ENCODE measurements at regions not wholly inside any gene's neighbourhood (a gene's known extent, or its start where the extent isn't known, plus 50 kb on each side); places are given as distances from the start of the nearest gene placed in this dataset.

GRCh38 chr11:122393209-122393860, 262.2 kb upstream of the UBASH3B start:
- TF ChIP-seq EZH2 (IDR thresholded peaks at IDR 0.05; ENCODE audit: low read length, unreplicated experiment): no peak
- no peak for TF ChIP-seq CTCF (conservative IDR thresholded peaks at IDR 0.05; ENCODE audit: low read depth, low read length)
- TF ChIP-seq EZH2phosphoT487 (IDR thresholded peaks at IDR 0.05; ENCODE audit: borderline replicate concordance, low read length): no peak
- Histone ChIP-seq H3K9me2 (replicated peaks; ENCODE audit: low read length) (no peaks in the 10 kb centered on the region), H3K9ac (ENCODE audit: low read length) (no peak overlapping the region), H3K27ac (ENCODE audit: low read length) (no peak overlapping the region), H3K4me3 (ENCODE audit: low read length) (no peak overlapping the region), H3K4me2 (ENCODE audit: low read length) (no peak overlapping the region), H3K9me3 (ENCODE audit: low read length) (no peaks in the 10 kb centered on the region), H3K36me3 (ENCODE audit: low read depth, low read length) (no peaks in the 10 kb centered on the region), H4K20me1 (ENCODE audit: low read length) (no peaks in the 10 kb centered on the region), H3K4me1 (ENCODE audit: insufficient read depth, low read length) (no peaks in the 10 kb centered on the region), H3K27me3 (ENCODE audit: low read length) (peaks cover 37% of the 10 kb centered on the region), H3K79me2 (ENCODE audit: low read length) (no peaks in the 10 kb centered on the region), H3F3A (ENCODE audit: low read length, unreplicated experiment) (no peaks in the 10 kb centered on the region), H2AFZ (ENCODE audit: low read length) (no peak overlapping the region)
- no peak for ATAC-seq
- CTCF ChIA-PET: no interaction called here
- no TSS peak for BruUV-seq (replicated peaks)
- POLR2A ChIA-PET (ENCODE audit: unreplicated experiment): interaction anchor here (0.5 kb wide), 1 partner anchor 213 kb away, joined by 3 read pairs; no protein-coding TSS in a partner anchor
- intact Hi-C loops (cut with micrococcal nuclease): no loop called here
- no peak for DNase-seq

- Histone ChIP-seq H2AFZ (ENCODE audit: low read length) (no peak overlapping the region), H3K9me2 (replicated peaks; ENCODE audit: low read length) (no peaks in the 10 kb centered on the region), H3K36me3 (ENCODE audit: low read depth, low read length) (no peaks in the 10 kb centered on the region), H3F3A (ENCODE audit: low read length, unreplicated experiment) (no peaks in the 10 kb centered on the region), H4K20me1 (ENCODE audit: low read length) (no peaks in the 10 kb centered on the region), H3K9me3 (ENCODE audit: low read length) (no peaks in the 10 kb centered on the region), H3K9ac (ENCODE audit: low read length) (no peak overlapping the region), H3K4me1 (ENCODE audit: insufficient read depth, low read length) (no peaks in the 10 kb centered on the region), H3K79me2 (ENCODE audit: low read length) (no peaks in the 10 kb centered on the region), H3K27me3 (ENCODE audit: low read length) (peaks cover 33% of the 10 kb centered on the region), H3K27ac (ENCODE audit: low read length) (no peak overlapping the region), H3K4me2 (ENCODE audit: low read length) (no peak overlapping the region), H3K4me3 (ENCODE audit: low read length) (no peak overlapping the region)
- ChIA-PET POLR2A (ENCODE audit: unreplicated experiment) (no interaction called here), CTCF (no interaction called here)
- TF ChIP-seq EZH2 (IDR thresholded peaks at IDR 0.05; ENCODE audit: low read length, unreplicated experiment) (no peak), CTCF (conservative IDR thresholded peaks at IDR 0.05; ENCODE audit: low read depth, low read length) (no peak), EZH2phosphoT487 (IDR thresholded peaks at IDR 0.05; ENCODE audit: borderline replicate concordance, low read length) (no peak)
- DNase-seq: no peak
- BruUV-seq (replicated peaks): no TSS peak
- intact Hi-C loops (cut with micrococcal nuclease): no loop called here
- no peak for ATAC-seq
These were observed 263.0 kb upstream of the UBASH3B start for GRCh38 chr11:122392508-122392907.

GRCh38 chr11:122391049-122391448, 264.5 kb upstream of the UBASH3B start:
- Histone ChIP-seq H3K36me3 (ENCODE audit: low read depth, low read length) (no peaks in the 10 kb centered on the region), H3K9me3 (ENCODE audit: low read length) (no peaks in the 10 kb centered on the region), H3K9me2 (replicated peaks; ENCODE audit: low read length) (no peaks in the 10 kb centered on the region), H3K9ac (ENCODE audit: low read length) (no peak overlapping the region), H3K27ac (ENCODE audit: low read length) (no peak overlapping the region), H2AFZ (ENCODE audit: low read length) (no peak overlapping the region), H4K20me1 (ENCODE audit: low read length) (no peaks in the 10 kb centered on the region), H3F3A (ENCODE audit: low read length, unreplicated experiment) (no peaks in the 10 kb centered on the region), H3K4me3 (ENCODE audit: low read length) (no peak overlapping the region), H3K4me1 (ENCODE audit: insufficient read depth, low read length) (no peaks in the 10 kb centered on the region), H3K4me2 (ENCODE audit: low read length) (no peak overlapping the region), H3K79me2 (ENCODE audit: low read length) (no peaks in the 10 kb centered on the region), H3K27me3 (ENCODE audit: low read length) (peaks cover 46% of the 10 kb centered on the region)
- DNase-seq: no peak
- ChIA-PET POLR2A (ENCODE audit: unreplicated experiment) (no interaction called here), CTCF (no interaction called here)
- no peak for ATAC-seq
- no TSS peak for BruUV-seq (replicated peaks)
- intact Hi-C loops (cut with micrococcal nuclease): no loop called here
- no peak for TF ChIP-seq CTCF (conservative IDR thresholded peaks at IDR 0.05; ENCODE audit: low read depth, low read length)
- no peak for TF ChIP-seq EZH2 (IDR thresholded peaks at IDR 0.05; ENCODE audit: low read length, unreplicated experiment)
- no peak for TF ChIP-seq EZH2phosphoT487 (IDR thresholded peaks at IDR 0.05; ENCODE audit: borderline replicate concordance, low read length)

All from PC-3 (cell line).